Fibroblast of villous mesenchyme (primary cell): ENCODE measurements at regions not wholly inside any gene's neighbourhood (a gene's known extent, or its start where the extent isn't known, plus 50 kb on each side); places are given as distances from the start of the nearest gene placed in this dataset.

Experiments used
- DNase-seq: peaks from one replicate; pipeline ENCODE4 v3.0.0-alpha.2; 2010; ENCODE audit warnings: low read depth
- H3K4me3 ChIP-seq: 2 replicates; pipeline ENCODE4 v1.5.1; 2011; ENCODE audit warnings: low read depth, mild to moderate bottlenecking, low read length
- TF ChIP-seq, protein P1 (sequence below): IDR thresholded peaks from 2 replicates; pipeline ENCODE4 v1.5.1; 2012; ENCODE audit warnings: low read depth, mild to moderate bottlenecking, low read length; ENCODE audit not compliant: insufficient read depth

DNA sequence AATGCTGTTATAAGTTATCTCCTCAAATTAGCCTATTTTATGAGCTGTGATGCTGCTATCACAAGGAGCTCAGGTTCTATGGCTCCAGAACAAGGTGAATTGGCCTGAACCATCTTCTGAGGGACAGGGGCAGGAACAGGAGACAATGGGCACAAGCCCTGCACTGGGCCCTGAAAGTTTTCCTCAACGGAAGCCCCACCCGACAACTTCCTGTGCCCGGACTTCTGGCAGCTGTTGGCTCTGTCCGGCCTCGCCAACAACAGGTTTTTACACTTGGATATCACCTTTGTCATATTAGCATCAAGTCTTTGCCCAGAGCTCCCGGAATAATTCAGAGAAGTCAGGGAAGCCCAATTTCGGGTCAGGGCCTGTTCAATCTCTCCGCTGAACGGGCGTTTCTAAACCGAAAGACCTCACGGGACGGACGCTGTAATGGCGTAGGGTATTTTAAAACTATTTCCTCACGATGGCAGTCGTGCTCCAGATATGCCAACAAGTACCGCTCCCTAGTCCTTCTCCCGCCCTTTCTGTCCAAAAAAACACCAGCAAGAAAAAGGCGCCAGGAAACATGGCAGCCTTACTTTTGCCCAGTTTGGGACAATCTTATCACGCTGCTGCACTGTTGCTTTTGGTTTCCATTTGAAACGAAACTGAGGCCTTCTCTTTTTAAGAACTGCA is 201.0 kb upstream of the STK26 start:
- TF ChIP-seq, protein P1, sequence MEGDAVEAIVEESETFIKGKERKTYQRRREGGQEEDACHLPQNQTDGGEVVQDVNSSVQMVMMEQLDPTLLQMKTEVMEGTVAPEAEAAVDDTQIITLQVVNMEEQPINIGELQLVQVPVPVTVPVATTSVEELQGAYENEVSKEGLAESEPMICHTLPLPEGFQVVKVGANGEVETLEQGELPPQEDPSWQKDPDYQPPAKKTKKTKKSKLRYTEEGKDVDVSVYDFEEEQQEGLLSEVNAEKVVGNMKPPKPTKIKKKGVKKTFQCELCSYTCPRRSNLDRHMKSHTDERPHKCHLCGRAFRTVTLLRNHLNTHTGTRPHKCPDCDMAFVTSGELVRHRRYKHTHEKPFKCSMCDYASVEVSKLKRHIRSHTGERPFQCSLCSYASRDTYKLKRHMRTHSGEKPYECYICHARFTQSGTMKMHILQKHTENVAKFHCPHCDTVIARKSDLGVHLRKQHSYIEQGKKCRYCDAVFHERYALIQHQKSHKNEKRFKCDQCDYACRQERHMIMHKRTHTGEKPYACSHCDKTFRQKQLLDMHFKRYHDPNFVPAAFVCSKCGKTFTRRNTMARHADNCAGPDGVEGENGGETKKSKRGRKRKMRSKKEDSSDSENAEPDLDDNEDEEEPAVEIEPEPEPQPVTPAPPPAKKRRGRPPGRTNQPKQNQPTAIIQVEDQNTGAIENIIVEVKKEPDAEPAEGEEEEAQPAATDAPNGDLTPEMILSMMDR = peak; percentile 36
- peak; percentile 94 for DNase-seq
- H3K4me3 ChIP-seq = peak overlapping the region; percentile 60

DNA sequence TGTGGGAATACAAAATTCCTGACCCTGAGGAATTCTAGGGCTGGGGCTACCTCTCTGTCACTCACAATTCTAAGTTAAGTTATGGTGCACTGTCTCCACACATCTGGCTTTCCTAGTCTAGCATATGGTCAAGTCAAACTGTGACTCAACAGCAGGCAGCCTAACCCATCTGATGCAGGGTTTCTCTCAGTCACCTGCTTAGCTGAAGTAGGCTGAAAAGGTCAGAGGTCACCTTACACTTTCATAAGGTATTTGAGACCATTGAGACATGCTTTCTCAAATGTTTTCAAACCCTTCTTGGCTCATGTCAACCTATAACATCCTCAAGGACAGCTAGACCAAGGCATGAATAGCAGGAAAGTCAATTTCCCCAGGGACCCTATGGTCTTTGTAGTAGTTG is 196.5 kb upstream of the STK26 start:
- no peak overlapping the region for H3K4me3 ChIP-seq
- TF ChIP-seq, protein P1 = no peak
- DNase-seq = no peak

DNA sequence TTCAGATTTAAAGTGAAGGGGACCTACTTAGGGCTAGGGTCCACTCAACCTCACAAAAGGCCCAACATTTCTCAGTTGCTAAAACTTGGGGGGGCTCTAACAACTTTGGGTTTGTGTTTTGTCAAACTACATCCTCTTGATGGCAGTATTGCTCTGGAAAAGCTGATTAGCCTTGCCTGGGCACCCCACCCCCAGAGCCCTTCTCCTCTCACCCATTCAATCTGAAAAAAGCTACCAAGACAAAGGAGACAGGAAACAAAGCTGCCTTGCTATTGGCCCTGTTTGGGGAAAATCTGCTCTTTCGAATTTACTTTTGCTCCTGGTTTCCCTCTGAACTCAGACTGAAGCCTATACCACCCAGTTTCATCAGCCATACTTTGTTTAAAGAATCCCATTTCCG is 195.2 kb upstream of the STK26 start:
- peak; percentile 65 for DNase-seq
- TF ChIP-seq, protein P1 = peak; percentile 36
- peak overlapping the region; percentile 54 for H3K4me3 ChIP-seq

DNA sequence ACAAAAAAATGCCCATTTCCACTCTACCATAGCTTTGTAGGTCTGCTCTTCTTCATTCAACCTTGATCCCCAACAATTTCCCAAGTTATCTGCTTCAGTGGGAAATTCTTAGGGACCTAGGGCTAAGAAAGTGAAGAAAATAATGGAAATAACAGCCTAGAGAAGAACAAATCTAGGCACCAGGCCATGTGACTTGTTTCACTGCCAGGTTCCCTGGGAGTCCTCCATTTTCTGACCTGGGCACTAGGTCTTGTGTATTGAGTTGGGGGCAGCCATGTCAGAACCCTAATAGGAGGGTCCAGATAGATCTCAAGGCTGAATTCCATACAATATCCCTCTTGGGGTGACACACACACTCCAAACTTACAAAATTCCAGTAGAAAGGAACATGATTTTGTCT is 194.6 kb upstream of the STK26 start:
- TF ChIP-seq, protein P1 = no peak
- no peak for DNase-seq

DNA sequence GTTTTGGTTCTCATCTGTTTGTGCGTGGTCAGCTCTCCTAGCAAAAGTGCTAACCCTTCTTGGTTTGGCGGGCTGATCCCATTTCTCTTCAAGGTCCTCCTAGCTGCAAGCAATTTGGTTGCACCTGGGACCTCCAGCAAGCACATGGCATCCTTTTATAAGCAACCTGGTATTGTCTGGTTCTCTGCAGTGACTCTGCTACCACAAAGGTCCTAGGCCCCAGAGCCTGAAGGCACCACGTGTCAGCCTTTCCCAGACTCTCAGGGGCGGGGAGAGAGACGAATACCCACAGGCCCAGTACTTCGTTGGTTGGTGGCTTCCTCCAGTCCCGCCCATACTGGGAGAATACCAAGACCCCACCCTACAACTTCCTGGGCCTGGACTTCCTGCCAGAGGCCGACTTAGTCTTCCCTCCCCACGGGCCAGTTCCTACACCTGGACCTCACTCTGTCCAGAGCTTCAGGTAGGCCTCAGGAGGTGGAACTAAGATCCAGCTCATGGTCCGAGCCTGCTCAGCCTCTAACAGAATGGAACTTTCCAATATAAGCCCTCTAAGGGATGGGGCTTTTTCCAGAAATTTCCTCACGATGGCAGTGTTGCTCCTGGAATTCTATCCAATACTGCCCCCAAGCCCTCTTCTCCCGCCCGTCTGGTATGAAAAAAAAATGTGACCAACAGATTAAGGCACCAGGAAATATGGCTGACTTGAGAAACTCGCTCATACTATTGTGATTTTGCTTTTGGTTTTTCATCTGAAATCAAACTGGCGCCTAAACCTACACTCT is 192.5 kb upstream of the STK26 start:
- peak overlapping the region; percentile 54 for H3K4me3 ChIP-seq
- TF ChIP-seq, protein P1 = peak; percentile 57
- peak; percentile 91 for DNase-seq

More for the DNA sequence above, 194.6 kb upstream of the STK26 start:
- H3K4me3 ChIP-seq = peak overlapping the region; percentile 54

DNA sequence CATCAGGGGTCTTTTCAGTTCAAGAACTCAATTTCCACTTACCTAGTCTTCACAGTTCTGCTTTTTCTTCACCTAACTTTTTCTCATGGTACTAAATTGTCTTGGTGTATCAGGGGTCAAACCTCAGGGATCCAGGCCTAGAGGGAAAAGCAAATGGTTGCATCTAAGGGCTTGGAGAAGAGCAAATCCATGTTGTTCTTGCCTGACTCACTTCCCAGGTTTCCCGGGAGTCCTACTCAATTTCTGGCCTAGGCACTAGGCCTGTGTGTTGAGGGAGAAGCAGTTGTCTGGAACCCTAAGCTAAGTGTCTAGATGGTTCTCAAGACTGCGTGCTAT is 191.9 kb upstream of the STK26 start:
- H3K4me3 ChIP-seq = peak overlapping the region; percentile 35
- TF ChIP-seq, protein P1 = no peak
- no peak for DNase-seq
